GM12892 (cell line): ENCODE measurements at regions not wholly inside any gene's neighbourhood (a gene's known extent, or its start where the extent isn't known, plus 50 kb on each side); places are given as distances from the start of the nearest gene placed in this dataset.

ENCODE experiments used
- POLR2A ChIP-seq: IDR thresholded peaks from 2 replicates; pipeline ENCODE4 v1.6.1; 2011; ENCODE audit warnings: low read depth, low read length, control low read depth
- POLR2AphosphoS5 ChIP-seq: IDR thresholded peaks from 2 replicates; pipeline ENCODE4 v1.6.1; 2011; ENCODE audit warnings: low read depth, low read length, control low read depth
- TAF1 ChIP-seq: IDR thresholded peaks from 2 replicates; pipeline ENCODE4 v1.6.1; 2011; ENCODE audit warnings: low read depth, mild to moderate bottlenecking, control low read depth, low read length, borderline replicate concordance

DNA sequence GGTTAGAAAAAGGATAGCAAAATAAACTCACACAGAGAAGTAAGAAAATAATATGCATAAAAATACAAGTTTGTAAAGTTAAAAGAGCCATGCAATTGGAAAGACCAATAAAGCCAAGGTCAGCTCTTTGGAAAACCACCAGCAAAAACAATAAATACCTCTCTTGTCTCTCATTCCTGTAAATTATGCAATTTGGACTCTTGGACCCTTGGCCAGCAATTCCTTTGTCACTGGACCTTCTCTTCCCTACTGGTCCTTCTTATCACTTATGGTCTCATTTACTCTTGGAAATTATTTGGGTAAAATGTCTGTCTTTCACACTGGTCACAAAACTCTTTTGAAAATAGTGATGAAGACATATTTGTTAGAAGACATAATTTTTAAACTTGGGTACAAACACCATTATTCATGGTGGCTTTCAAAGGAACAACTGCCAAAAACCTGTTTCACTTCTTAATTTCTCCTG lies 379.5 kb downstream of the TMEM232 start:
- TF ChIP-seq POLR2AphosphoS5: no peak
- TF ChIP-seq POLR2A: no peak
- TF ChIP-seq TAF1: no peak
